Glutamatergic neuron (in vitro differentiated cells): ENCODE measurements at regions not wholly inside any gene's neighbourhood (a gene's known extent, or its start where the extent isn't known, plus 50 kb on each side); places are given as distances from the start of the nearest gene placed in this dataset.

Source experiments
- DNase-seq: peaks from one replicate; pipeline ENCODE4 v3.0.0; 2022
- H3K27ac Mint-ChIP-seq: one replicate; pipeline ENCODE4 v1.8.0; 2020; ENCODE audit warnings: mild to moderate bottlenecking, mixed read lengths, inconsistent platforms; ENCODE audit not compliant: unreplicated experiment
- H3K27me3 Mint-ChIP-seq: one replicate; pipeline ENCODE4 v1.8.0; 2020; ENCODE audit warnings: mild to moderate bottlenecking, moderate library complexity, mixed read lengths, inconsistent platforms; ENCODE audit not compliant: unreplicated experiment
- H3K36me3 Mint-ChIP-seq: one replicate; pipeline ENCODE4 v1.8.0; 2020; ENCODE audit warnings: mild to moderate bottlenecking, mixed read lengths, inconsistent platforms; ENCODE audit not compliant: unreplicated experiment
- H3K4me1 Mint-ChIP-seq: one replicate; pipeline ENCODE4 v1.8.0; 2020; ENCODE audit warnings: mild to moderate bottlenecking, low read depth, mixed read lengths, inconsistent platforms; ENCODE audit not compliant: unreplicated experiment
- H3K4me3 Mint-ChIP-seq: one replicate; pipeline ENCODE4 v1.8.0; 2020; ENCODE audit warnings: mild to moderate bottlenecking, mixed read lengths, inconsistent platforms; ENCODE audit not compliant: unreplicated experiment
- H3K9me3 Mint-ChIP-seq: one replicate; pipeline ENCODE4 v1.8.0; 2020; ENCODE audit warnings: mild to moderate bottlenecking, moderate library complexity, mixed read lengths, inconsistent platforms; ENCODE audit not compliant: unreplicated experiment
- CTCF ChIP-seq: fragments of 200-600 bp; sonication (generic); IDR thresholded peaks from one replicate; pipeline ENCODE4 v1.5.0; 2021; ENCODE audit not compliant: partially characterized antibody, unreplicated experiment

- no peak for DNase-seq
- no peaks in the 10 kb centered on the region for H3K27me3 Mint-ChIP-seq
- no peak overlapping the region for H3K27ac Mint-ChIP-seq
- TF ChIP-seq CTCF = no peak
- no peak overlapping the region for H3K4me3 Mint-ChIP-seq
- H3K9me3 Mint-ChIP-seq = peaks cover 4% of the 10 kb centered on the region
- H3K36me3 Mint-ChIP-seq = no peaks in the 10 kb centered on the region
- no peaks in the 10 kb centered on the region for H3K4me1 Mint-ChIP-seq
These were observed 83.0 kb upstream of the NAALADL2 start for GRCh38 chr3:174776123-174776522.

- no peak for TF ChIP-seq CTCF
- H3K36me3 Mint-ChIP-seq = no peaks in the 10 kb centered on the region
- H3K4me1 Mint-ChIP-seq = no peaks in the 10 kb centered on the region
- DNase-seq = no peak
- H3K9me3 Mint-ChIP-seq = peaks cover 6% of the 10 kb centered on the region
- H3K27me3 Mint-ChIP-seq = peaks cover 2% of the 10 kb centered on the region
- H3K27ac Mint-ChIP-seq = no peak overlapping the region
- H3K4me3 Mint-ChIP-seq = no peak overlapping the region
These were observed 82.5 kb upstream of the NAALADL2 start for GRCh38 chr3:174776636-174777035.

- Mint-ChIP-seq H3K27ac (no peak overlapping the region), H3K36me3 (no peaks in the 10 kb centered on the region), H3K4me1 (no peaks in the 10 kb centered on the region), H3K9me3 (peaks cover 6% of the 10 kb centered on the region), H3K27me3 (peaks cover 2% of the 10 kb centered on the region), H3K4me3 (no peak overlapping the region)
- no peak for TF ChIP-seq CTCF
- no peak for DNase-seq
These were observed 81.3 kb upstream of the NAALADL2 start for GRCh38 chr3:174777813-174778212.

- no peaks in the 10 kb centered on the region for H3K36me3 Mint-ChIP-seq
- no peak for TF ChIP-seq CTCF
- H3K27ac Mint-ChIP-seq = no peak overlapping the region
- no peaks in the 10 kb centered on the region for H3K4me1 Mint-ChIP-seq
- H3K27me3 Mint-ChIP-seq = peaks cover 2% of the 10 kb centered on the region
- no peak for DNase-seq
- peaks cover 6% of the 10 kb centered on the region for H3K9me3 Mint-ChIP-seq
- no peak overlapping the region for H3K4me3 Mint-ChIP-seq
These were observed 75.6 kb upstream of the NAALADL2 start for GRCh38 chr3:174783502-174783901.

- Mint-ChIP-seq H3K4me1 (no peaks in the 10 kb centered on the region), H3K27me3 (peaks cover 2% of the 10 kb centered on the region), H3K4me3 (no peak overlapping the region), H3K36me3 (no peaks in the 10 kb centered on the region), H3K9me3 (peaks cover 6% of the 10 kb centered on the region), H3K27ac (no peak overlapping the region)
- TF ChIP-seq CTCF = no peak
- DNase-seq = no peak
These were observed 74.8 kb upstream of the NAALADL2 start for GRCh38 chr3:174784206-174784934.
